HuH-7.5 (cell line): ENCODE measurements at regions not wholly inside any gene's neighbourhood (a gene's known extent, or its start where the extent isn't known, plus 50 kb on each side); places are given as distances from the start of the nearest gene placed in this dataset.

Experiments
- DNase-seq: peaks from one replicate; pipeline ENCODE4 v3.0.0; 2011; ENCODE audit warnings: low spot score

DNA sequence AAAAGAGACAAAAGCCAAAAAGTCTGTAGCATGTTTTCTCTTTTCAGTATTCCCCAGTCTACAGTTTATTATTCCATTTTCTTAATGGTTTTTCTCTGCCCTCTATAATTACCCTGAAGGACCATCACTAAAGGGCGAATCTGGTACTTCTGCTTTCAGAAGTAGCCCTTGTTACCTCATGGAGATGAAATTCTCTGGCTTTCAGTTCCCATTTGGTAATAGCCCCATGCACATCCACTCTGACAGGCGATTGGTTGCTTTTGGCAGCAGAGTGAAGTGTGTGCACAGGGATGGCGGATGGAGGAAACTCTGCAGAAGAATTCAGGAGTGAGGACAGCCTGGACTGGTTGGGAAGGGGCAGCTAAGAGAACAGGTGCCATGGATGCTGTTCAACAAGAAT is 66.3 kb upstream of the NABP1 start:
- no peak for DNase-seq

DNA sequence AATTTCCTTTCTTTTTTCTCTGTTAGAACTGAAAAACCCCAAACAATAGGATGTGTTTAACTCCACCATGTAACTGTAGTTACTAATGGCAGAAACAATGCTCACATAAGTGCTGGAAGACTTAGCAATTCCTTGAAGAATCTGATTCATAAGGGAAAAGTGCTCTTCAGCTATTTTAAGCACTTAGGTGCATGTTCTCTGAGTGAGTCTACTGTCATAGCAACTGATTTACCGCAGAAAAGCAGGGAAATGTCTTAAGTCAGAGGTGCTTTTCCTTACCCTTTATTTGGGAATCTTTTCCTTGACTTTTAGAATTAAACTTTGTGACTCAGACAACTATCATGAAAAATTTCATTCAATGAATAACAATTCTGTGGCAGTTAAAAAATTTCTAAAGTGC is 65.4 kb upstream of the NABP1 start:
- no peak for DNase-seq

DNA sequence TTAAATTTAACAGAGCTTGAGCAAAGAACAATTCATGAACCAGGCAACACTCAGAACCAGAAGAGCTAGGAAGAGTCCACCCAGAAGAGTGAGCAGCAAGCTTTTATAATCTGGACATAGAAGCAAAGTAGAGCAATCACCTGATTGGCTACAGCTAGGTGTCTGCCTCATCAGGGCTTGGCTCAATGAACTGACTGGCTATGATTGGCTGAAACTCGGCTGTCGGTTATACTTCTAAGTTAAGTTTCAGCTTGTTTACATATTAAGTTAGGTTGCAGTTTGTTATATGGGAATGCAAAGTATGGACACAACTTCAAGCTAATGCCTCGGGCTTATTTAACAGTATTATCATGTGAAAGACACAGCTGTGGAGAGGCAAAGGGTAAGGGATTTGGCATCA is 63.2 kb upstream of the NABP1 start:
- no peak for DNase-seq

DNA sequence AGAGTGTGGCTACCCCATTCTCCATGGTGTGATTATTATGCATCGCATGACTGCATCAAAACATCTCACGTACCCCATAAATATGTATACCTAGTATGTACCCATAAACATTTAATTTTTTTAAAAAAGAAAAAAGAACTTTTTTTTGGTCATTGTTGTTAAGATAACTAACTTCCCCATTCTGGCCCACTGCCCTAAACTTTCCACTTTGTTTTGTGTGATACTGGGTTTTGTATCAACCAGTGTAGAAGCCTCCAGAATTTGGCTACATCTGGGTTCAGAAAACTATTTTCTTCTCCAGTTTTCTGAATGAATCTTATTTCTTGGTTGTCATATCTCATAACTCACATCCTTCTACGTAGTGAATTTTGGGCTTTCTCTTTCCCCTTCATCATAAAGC is 62.3 kb upstream of the NABP1 start:
- no peak for DNase-seq

DNA sequence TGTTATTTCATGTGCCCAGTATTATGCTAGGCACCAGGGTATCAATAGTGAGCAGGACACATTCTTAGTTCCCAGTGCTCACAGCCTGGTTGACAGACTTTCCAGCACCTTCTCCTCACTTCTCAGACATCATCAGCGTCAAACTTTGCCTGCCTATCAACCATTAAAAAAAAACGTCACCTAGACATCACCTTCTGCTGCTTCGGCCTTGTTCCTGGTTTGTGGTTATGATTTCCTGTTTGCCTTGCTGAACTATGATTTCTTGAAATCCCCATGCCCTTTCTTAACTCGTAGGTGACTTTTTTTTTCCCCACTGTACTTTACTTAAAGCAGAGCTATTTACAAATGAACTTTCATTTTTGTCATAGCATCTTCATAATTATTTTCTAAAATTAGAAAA is 60.4 kb upstream of the NABP1 start:
- no peak for DNase-seq

DNA sequence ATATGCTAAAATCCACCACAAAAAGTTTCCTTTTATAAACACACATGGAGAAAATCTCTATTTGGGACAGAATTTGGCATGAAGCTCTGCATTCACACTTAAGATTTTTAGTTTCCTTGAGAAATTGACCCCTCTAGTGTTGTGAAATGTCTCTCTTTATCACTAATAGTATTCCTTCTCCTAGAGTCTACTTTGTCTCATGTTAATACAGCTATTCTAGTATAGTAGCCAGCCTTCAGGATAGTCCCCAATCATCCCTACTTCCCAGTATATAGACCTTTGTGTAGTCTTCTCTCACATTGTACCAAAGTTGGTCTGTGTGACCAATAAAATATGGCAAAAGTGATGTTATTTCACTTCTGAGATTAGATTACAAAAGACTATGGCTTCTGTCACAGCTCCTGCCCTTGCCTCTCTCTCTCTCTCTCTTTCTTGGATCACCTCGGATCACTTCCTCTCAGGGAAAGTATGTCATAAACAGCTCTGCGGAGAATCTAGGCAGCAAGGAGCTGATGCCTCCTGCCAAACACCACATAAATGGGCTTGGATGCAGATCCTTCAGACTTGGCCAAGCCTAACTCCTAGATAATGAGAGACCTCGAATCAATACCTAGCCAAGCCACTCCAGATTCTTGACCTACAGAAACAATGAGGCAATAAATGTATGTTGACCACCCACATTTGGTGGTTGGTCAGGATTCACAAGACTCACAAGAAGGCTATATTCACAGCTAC is 59.7 kb upstream of the NABP1 start:
- DNase-seq = no peak

DNA sequence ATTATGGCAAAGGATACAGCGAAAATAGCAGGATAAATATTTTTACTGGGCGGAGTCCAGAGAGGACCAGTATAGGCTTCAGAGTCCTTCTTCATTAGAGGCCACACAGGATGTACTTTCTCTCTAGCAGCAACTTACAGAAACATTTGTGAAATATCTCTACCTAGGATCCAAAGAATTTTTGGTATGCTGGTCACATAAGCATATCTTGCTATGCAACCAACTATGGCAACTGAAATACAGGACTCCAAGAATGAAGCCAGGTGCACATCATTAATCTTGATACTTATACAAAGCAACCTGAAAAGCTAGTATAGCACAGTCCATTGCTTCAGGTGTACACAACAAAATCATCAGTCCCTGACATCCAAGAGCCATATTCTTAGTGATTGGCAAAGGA is 59.1 kb upstream of the NABP1 start:
- DNase-seq = no peak

DNA sequence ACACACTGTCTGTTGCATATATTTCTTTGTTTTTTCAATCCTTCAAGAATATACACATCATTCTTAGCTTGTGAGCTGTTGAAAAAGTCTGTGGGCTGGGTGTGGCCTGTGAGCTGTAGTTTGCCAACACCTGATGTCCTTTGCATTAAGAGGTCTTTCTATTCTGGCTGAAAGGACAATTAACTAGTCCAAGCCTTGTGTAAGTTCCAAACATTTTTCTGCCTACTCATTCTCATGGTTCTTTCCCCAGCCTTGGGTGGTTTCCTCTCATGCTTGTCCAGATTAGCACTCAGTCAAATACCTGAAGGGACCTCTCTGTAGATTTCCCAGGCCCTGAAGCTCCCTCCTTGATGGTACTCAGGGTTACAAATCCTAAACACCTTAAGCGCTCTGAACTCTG is 57.8 kb upstream of the NABP1 start:
- no peak for DNase-seq

DNA sequence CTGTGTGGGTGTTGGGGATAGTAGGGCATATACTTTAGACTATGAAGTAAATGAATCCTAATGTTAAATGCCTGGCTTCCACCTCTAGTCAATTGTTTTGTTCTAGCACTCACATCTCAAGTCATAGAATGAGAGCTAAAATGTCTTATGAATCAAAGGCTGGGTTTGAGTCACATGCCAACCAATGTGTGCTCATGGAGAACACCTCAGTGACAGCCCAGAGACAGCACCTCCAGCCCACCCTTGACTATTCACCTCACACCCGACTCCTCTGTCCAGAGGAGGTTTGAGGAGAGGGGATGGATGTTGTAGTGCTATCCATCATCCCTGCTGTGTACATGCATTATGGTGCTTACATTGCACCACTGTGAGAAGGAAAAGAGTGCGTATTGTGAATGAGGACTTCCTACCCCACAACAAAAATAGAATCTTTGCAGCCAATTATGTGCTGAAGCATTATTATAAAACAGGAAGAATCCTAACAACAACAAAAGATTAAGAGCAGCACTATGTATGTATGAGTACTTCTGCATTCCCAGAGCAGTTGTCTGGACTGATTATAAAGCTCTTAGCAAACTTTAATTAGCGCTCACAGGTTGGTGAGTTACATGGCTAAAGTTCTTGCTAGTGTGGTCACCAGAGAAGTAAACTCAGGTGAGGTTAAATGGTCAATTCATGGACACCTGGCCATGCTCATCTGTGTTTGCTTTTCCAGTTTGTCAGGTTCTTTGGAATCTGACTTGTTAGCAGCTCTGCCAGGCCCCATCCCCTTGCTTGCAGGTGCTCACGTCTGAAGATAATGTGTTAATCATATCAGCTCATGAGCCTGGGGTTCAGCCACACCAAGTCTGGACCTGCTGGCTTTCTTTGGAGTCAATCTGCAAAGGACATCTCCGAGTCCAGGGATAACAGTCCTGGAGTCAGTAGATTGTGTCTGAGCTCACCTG is 55.3 kb upstream of the NABP1 start:
- DNase-seq = no peak

DNA sequence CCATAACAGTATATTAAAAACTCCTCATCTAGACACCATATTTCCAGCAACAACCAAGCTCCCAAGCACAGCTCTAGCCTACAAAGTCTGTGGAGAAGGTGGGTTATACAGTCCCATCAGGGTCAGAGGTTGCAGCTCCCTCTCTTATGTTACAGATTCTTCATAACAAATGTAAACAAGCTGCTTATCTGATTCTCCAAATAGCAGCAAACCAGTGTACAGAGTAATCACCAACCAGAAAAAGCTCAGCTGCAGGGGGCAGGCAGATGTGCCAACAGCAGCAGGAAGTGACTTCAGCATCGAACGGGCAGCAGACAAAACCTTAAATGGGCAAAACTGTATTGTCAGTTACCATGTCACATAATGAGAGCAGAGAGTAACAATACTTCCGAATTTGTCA is 52.9 kb upstream of the NABP1 start:
- DNase-seq = no peak

DNA sequence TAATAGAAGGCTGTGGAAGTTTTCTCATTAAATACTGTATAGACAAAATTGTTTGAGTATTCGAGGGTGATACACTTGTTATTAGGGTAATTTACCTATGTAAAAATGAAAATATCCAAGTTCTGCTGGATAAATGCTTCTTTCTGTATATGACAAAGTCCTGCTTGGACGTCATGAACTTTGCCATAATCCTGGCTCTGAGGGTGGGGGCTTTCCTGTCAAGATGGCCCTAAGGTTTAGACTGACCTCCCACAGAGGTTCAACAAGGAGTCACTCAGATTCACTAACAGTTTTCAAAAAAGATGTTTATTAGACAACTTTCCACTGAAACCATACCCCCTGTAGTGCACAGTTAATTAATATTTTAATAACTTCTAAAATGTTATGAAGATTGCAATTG is 52.5 kb upstream of the NABP1 start:
- no peak for DNase-seq

DNA sequence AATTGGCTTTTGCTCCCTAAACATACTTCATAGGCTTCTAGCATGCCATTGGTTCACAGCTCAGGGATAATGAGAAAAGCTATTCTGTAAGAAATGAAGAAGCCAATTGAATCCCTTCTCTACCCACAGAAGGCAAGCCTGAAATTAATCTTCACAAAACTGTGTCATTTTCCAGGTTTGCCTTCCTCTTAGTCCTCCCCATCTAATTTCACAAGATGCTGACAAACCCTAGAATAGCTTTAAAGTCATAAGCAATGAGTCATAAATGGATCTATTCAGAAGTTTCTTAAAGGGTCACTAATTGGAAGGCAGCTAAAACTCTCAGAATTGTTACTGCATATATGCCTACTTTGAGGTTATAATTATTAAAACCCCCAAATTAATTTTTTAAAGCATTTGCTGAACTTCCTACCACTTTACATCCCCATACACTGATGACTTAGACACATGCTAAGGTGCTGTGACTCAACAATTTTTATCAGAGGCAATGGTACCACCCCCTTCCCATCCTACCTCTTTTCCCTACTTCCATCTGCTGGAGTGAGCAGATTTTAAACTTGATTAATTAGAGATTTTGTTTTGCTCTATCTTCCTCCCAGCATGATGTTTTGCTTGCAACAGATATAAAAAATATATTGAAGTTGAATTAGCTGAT is 51.3 kb upstream of the NABP1 start:
- no peak for DNase-seq

DNA sequence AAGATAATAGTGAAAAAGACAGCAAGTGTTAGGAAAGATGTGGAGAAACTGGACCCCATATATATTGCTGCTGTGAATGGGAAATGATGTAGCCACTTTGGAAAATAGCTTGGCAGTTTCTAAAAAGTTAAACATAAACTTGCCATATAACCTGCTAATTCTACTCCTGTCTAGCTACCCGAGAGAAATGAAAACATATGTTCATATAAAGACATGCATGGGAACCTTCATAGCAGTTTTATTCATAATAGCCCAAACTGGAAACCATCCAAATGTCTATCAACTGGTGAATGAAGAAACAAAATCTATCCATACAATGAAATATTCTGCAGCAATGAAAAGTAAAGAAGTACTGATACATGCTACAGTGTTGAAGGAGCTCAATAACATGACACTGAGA is 50.4 kb upstream of the NABP1 start:
- DNase-seq = no peak
